ENCODE measurements at regions not wholly inside any gene's neighbourhood (a gene's known extent, or its start where the extent isn't known, plus 50 kb on each side); places are given as distances from the start of the nearest gene placed in this dataset.

GRCh38 chr9:107138261-107138992 is 144.7 kb upstream of the RAD23B start:
- CTCF ChIA-PET = interaction anchor here (0.6 kb wide), 1 partner anchor 146 kb away, joined by 4 read pairs; no protein-coding TSS in a partner anchor
- TF ChIP-seq EZH2 (IDR thresholded peaks at IDR 0.05; ENCODE audit: borderline replicate concordance, low read depth, low read length, poor library complexity, severe bottlenecking) = no peak
- TF ChIP-seq, protein P1, sequence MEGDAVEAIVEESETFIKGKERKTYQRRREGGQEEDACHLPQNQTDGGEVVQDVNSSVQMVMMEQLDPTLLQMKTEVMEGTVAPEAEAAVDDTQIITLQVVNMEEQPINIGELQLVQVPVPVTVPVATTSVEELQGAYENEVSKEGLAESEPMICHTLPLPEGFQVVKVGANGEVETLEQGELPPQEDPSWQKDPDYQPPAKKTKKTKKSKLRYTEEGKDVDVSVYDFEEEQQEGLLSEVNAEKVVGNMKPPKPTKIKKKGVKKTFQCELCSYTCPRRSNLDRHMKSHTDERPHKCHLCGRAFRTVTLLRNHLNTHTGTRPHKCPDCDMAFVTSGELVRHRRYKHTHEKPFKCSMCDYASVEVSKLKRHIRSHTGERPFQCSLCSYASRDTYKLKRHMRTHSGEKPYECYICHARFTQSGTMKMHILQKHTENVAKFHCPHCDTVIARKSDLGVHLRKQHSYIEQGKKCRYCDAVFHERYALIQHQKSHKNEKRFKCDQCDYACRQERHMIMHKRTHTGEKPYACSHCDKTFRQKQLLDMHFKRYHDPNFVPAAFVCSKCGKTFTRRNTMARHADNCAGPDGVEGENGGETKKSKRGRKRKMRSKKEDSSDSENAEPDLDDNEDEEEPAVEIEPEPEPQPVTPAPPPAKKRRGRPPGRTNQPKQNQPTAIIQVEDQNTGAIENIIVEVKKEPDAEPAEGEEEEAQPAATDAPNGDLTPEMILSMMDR (conservative IDR thresholded peaks at IDR 0.05; ENCODE audit: low read depth, low read length) = no peak
- DNase-seq (ENCODE audit: low spot score) = no peak
- no TSS peak for BruUV-seq (replicated peaks)
- POLR2A ChIA-PET (ENCODE audit: low non-redundant PET) = no interaction called here
- Histone ChIP-seq H3K27ac (ENCODE audit: low read depth, low read length, poor library complexity, severe bottlenecking) (no peak overlapping the region), H3K9me3 (ENCODE audit: low read depth, low read length, poor library complexity, severe bottlenecking) (no peaks in the 10 kb centered on the region), H3K4me1 (ENCODE audit: insufficient read depth, low read length, poor library complexity, severe bottlenecking) (no peaks in the 10 kb centered on the region), H3K27me3 (replicated peaks; ENCODE audit: insufficient read depth, low read depth, low read length, poor library complexity) (peaks cover 13% of the 10 kb centered on the region), H3K36me3 (ENCODE audit: insufficient read depth, low read length, poor library complexity, severe bottlenecking) (no peaks in the 10 kb centered on the region), H3K4me3 (ENCODE audit: low read depth, low read length, poor library complexity, severe bottlenecking) (no peak overlapping the region)
- intact Hi-C loops (cut with micrococcal nuclease; ENCODE audit: unreplicated experiment) = loop anchor here (5.0 kb wide), 1 partner anchor 276 kb away; the partner anchor contains the start of gene ZNF462

- ChIA-PET CTCF (interaction anchor here (0.7 kb wide), 1 partner anchor 1260 kb away, joined by 3 read pairs; no protein-coding TSS in a partner anchor), POLR2A (ENCODE audit: low non-redundant PET) (interaction anchor here (0.5 kb wide), 1 partner anchor 154 kb away, joined by 3 read pairs; no protein-coding TSS in a partner anchor)
- TF ChIP-seq, protein P1 (conservative IDR thresholded peaks at IDR 0.05; ENCODE audit: low read depth, low read length) = peak; percentile 37; the same call in 1 of the 2 replicates
- no peak for TF ChIP-seq EZH2 (IDR thresholded peaks at IDR 0.05; ENCODE audit: borderline replicate concordance, low read depth, low read length, poor library complexity, severe bottlenecking)
- peak; percentile 7 for DNase-seq (ENCODE audit: low spot score)
- no peaks in the 10 kb centered on the region for H3K4me1 ChIP-seq (ENCODE audit: insufficient read depth, low read length, poor library complexity, severe bottlenecking)
- intact Hi-C loops (cut with micrococcal nuclease; ENCODE audit: unreplicated experiment) = no loop called here
- H3K4me3 ChIP-seq (ENCODE audit: low read depth, low read length, poor library complexity, severe bottlenecking) = no peak overlapping the region
- H3K27ac ChIP-seq (ENCODE audit: low read depth, low read length, poor library complexity, severe bottlenecking) = no peak overlapping the region
- no peaks in the 10 kb centered on the region for H3K9me3 ChIP-seq (ENCODE audit: low read depth, low read length, poor library complexity, severe bottlenecking)
- peaks cover 13% of the 10 kb centered on the region for H3K27me3 ChIP-seq (replicated peaks; ENCODE audit: insufficient read depth, low read depth, low read length, poor library complexity)
- no peaks in the 10 kb centered on the region for H3K36me3 ChIP-seq (ENCODE audit: insufficient read depth, low read length, poor library complexity, severe bottlenecking)
- no TSS peak for BruUV-seq (replicated peaks)
Measured at GRCh38 chr9:107141967-107142366, 141.1 kb upstream of the RAD23B start.

DNA sequence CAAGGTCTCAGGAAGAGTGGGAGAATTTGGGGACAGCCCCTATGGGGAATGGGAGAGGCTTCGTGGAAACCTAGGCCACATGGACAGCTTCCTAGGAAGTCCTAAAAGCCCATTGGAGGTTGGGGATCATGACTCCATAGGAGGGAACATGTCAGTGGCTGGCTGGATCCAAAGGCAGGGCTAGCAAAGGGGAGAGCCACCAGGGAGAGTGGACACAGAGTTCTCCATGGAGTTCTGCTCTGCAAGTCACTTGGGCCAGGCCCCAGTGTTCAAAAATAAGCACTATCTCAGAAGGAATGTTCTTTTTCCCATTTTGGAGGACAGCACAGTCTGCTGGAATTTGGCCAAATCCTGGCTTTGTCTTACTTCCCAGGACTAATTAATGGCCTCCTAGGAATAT is 140.6 kb upstream of the RAD23B start:
- H3K9me3 ChIP-seq (ENCODE audit: low read depth, low read length, poor library complexity, severe bottlenecking) = no peaks in the 10 kb centered on the region
- no peak overlapping the region for H3K27ac ChIP-seq (ENCODE audit: low read depth, low read length, poor library complexity, severe bottlenecking)
- H3K27me3 ChIP-seq (replicated peaks; ENCODE audit: insufficient read depth, low read depth, low read length, poor library complexity) = peaks cover 13% of the 10 kb centered on the region
- H3K36me3 ChIP-seq (ENCODE audit: insufficient read depth, low read length, poor library complexity, severe bottlenecking) = no peaks in the 10 kb centered on the region
- DNase-seq (ENCODE audit: low spot score) = no peak
- H3K4me1 ChIP-seq (ENCODE audit: insufficient read depth, low read length, poor library complexity, severe bottlenecking) = no peaks in the 10 kb centered on the region
- TF ChIP-seq EZH2 (IDR thresholded peaks at IDR 0.05; ENCODE audit: borderline replicate concordance, low read depth, low read length, poor library complexity, severe bottlenecking) = no peak
- TF ChIP-seq, protein P1 (conservative IDR thresholded peaks at IDR 0.05; ENCODE audit: low read depth, low read length) = no peak
- POLR2A ChIA-PET (ENCODE audit: low non-redundant PET) = no interaction called here
- no TSS peak for BruUV-seq (replicated peaks)
- intact Hi-C loops (cut with micrococcal nuclease; ENCODE audit: unreplicated experiment) = no loop called here
- no peak overlapping the region for H3K4me3 ChIP-seq (ENCODE audit: low read depth, low read length, poor library complexity, severe bottlenecking)
- CTCF ChIA-PET = no interaction called here
